ENCODE measurements at regions not wholly inside any gene's neighbourhood (a gene's known extent, or its start where the extent isn't known, plus 50 kb on each side); places are given as distances from the start of the nearest gene placed in this dataset.

DNA sequence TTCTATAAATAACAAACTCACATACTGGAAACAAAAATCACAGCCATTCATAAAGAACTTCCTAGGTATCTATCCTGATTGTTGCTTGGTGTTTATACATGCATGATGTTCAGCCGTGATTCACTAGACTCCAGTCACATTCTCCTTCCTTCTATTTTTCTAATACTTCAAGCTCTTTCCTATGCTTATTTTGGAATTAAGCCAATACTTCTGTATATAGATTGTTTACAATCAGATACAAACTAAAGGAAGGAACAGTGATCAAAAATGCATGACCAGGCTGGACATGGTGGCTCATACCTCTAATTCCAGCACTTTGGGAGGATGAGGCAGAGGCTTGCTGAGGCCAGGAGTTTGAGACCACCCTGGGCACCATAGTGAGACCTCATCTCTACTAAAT is 377.5 kb upstream of the IRAK1BP1 start:
- DNase-seq (ENCODE audit: low spot score), result no peak
- no peak overlapping the region for H3K9ac ChIP-seq (ENCODE audit: low read depth in 1 of 2, low read length in 2 of 2)
- H3K36me3 ChIP-seq (ENCODE audit: control insufficient read depth in 4 of 4, insufficient read depth in 3 of 4, low read depth in 1 of 4, low read length in 3 of 4), result no peaks in the 10 kb centered on the region
- TF ChIP-seq YY1 (IDR thresholded peaks at IDR 0.05) (no peak), HNF4A (conservative IDR thresholded peaks at IDR 0.05) (no peak), GABPA (IDR thresholded peaks at IDR 0.05 in 1 of 2, conservative IDR thresholded peaks at IDR 0.05 in 1 of 2) (no peak), SP1 (IDR thresholded peaks at IDR 0.05) (no peak), FOXA1 (IDR thresholded peaks at IDR 0.05) (no peak), EGR1 (IDR thresholded peaks at IDR 0.05; ENCODE audit: low read depth in 2 of 2) (no peak)
- TF ChIP-seq, protein P1, sequence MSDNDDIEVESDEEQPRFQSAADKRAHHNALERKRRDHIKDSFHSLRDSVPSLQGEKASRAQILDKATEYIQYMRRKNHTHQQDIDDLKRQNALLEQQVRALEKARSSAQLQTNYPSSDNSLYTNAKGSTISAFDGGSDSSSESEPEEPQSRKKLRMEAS (IDR thresholded peaks at IDR 0.05), result no peak
- TF ChIP-seq, protein P2, sequence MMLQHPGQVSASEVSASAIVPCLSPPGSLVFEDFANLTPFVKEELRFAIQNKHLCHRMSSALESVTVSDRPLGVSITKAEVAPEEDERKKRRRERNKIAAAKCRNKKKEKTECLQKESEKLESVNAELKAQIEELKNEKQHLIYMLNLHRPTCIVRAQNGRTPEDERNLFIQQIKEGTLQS (IDR thresholded peaks at IDR 0.05), result no peak
- H3K4me3 ChIP-seq (ENCODE audit: low read depth in 1 of 3, low read length in 3 of 3), result no peak overlapping the region
- H3K27ac ChIP-seq (ENCODE audit: low read depth in 1 of 2, low read length in 2 of 2), result no peak overlapping the region
- H3K4me1 ChIP-seq (ENCODE audit: control insufficient read depth in 4 of 4, insufficient read depth in 4 of 4, low read length in 3 of 4), result no peaks in the 10 kb centered on the region
- 74% methylated on average over 1 of the region's 1 CpG for WGBS
- H3K9me3 ChIP-seq (ENCODE audit: control insufficient read depth in 4 of 4, low read length in 3 of 4), result no peaks in the 10 kb centered on the region
- H3K27me3 ChIP-seq (ENCODE audit: control insufficient read depth in 4 of 4, insufficient read depth in 4 of 4, low read length in 3 of 4), result no peaks in the 10 kb centered on the region

- Histone ChIP-seq H3K36me3 (ENCODE audit: control insufficient read depth in 4 of 4, insufficient read depth in 3 of 4, low read depth in 1 of 4, low read length in 3 of 4) (no peaks in the 10 kb centered on the region), H3K4me3 (ENCODE audit: low read depth in 1 of 3, low read length in 3 of 3) (no peak overlapping the region), H3K9me3 (ENCODE audit: control insufficient read depth in 4 of 4, low read length in 3 of 4) (no peaks in the 10 kb centered on the region), H3K27me3 (ENCODE audit: control insufficient read depth in 4 of 4, insufficient read depth in 4 of 4, low read length in 3 of 4) (no peaks in the 10 kb centered on the region), H3K27ac (ENCODE audit: low read depth in 1 of 2, low read length in 2 of 2) (no peak overlapping the region), H3K9ac (ENCODE audit: low read depth in 1 of 2, low read length in 2 of 2) (no peak overlapping the region), H3K4me1 (ENCODE audit: control insufficient read depth in 4 of 4, insufficient read depth in 4 of 4, low read length in 3 of 4) (no peaks in the 10 kb centered on the region)
- DNase-seq (ENCODE audit: low spot score), result no peak
- TF ChIP-seq RXRA (IDR thresholded peaks at IDR 0.05) (peak; percentile 19 to 28), YY1 (IDR thresholded peaks at IDR 0.05) (no peak)
- WGBS, result 43% methylated on average over 4 of the region's 4 CpGs
These were observed 374.9 kb upstream of the IRAK1BP1 start for GRCh38 chr6:78492351-78493017.

- no peak overlapping the region for H3K4me3 ChIP-seq (ENCODE audit: low read depth in 1 of 3, low read length in 3 of 3)
- no peaks in the 10 kb centered on the region for H3K9me3 ChIP-seq (ENCODE audit: control insufficient read depth in 4 of 4, low read length in 3 of 4)
- H3K36me3 ChIP-seq (ENCODE audit: control insufficient read depth in 4 of 4, insufficient read depth in 3 of 4, low read depth in 1 of 4, low read length in 3 of 4), result no peaks in the 10 kb centered on the region
- TF ChIP-seq JUND (IDR thresholded peaks at IDR 0.05) (no peak), SP1 (IDR thresholded peaks at IDR 0.05) (no peak), REST (IDR thresholded peaks at IDR 0.05) (no peak), RXRA (IDR thresholded peaks at IDR 0.05) (no peak), CTCF (IDR thresholded peaks at IDR 0.05; ENCODE audit: low read depth, low read length, missing input control) (no peak), RAD21 (IDR thresholded peaks at IDR 0.05) (no peak), FOXA2 (IDR thresholded peaks at IDR 0.05) (no peak), NR2F2 (IDR thresholded peaks at IDR 0.05) (no peak)
- TF ChIP-seq, protein P1 (IDR thresholded peaks at IDR 0.05), result no peak
- DNase-seq (ENCODE audit: low spot score), result no peak
- H3K27ac ChIP-seq (ENCODE audit: low read depth in 1 of 2, low read length in 2 of 2), result no peak overlapping the region
- WGBS, result 67% methylated on average over 3 of the region's 3 CpGs
- H3K9ac ChIP-seq (ENCODE audit: low read depth in 1 of 2, low read length in 2 of 2), result no peak overlapping the region
- H3K4me1 ChIP-seq (ENCODE audit: control insufficient read depth in 4 of 4, insufficient read depth in 4 of 4, low read length in 3 of 4), result no peaks in the 10 kb centered on the region
- H3K27me3 ChIP-seq (ENCODE audit: control insufficient read depth in 4 of 4, insufficient read depth in 4 of 4, low read length in 3 of 4), result peaks cover 0 to 3% (median 0%) of the 10 kb centered on the region in 4 donors
These were observed 366.9 kb upstream of the IRAK1BP1 start for GRCh38 chr6:78500299-78501089.
